ENCODE measurements at regions not wholly inside any gene's neighbourhood (a gene's known extent, or its start where the extent isn't known, plus 50 kb on each side); places are given as distances from the start of the nearest gene placed in this dataset.

DNA sequence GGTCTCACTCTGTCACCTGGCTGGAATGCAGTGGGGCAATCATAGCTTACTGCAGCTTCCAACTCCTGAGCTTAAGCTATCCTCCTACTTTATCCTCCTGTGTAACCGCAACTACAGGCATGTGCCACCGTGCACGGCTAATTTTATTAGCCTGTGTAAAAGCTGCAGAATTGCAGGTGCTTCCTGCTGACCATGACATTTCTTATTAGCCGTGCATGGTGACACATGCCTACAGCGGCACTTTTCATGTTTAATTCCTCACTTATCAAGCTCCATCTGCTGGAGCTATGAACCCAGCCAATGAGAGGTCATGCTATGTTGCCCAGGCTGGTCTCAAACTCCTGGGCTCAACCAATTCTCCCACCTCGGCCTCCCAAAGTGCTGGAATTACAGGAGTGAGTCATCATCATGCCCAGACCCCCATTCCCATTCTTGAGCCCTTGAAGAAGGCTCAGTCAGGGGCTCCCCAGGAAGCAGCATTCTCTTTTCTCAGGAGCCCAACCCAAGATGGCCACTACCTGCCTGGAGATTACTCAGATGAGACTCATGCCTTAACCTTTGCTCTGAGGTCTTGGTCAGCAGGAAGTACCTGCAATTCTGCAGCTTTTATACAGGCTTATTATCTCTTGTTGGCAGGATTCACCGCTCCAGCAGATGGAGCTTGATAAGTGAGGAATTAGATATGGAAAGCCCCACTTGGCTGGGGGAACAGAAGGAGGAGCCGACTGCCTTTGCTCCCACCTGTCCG, 503.2 kb downstream of the MED13L start:
- no peak for DNase-seq
- no peak for TF ChIP-seq GATA1 (IDR thresholded peaks at IDR 0.05; ENCODE audit: low read depth, low read length)
- no peak for TF ChIP-seq POLR2A (IDR thresholded peaks at IDR 0.05; ENCODE audit: low read length)

DNA sequence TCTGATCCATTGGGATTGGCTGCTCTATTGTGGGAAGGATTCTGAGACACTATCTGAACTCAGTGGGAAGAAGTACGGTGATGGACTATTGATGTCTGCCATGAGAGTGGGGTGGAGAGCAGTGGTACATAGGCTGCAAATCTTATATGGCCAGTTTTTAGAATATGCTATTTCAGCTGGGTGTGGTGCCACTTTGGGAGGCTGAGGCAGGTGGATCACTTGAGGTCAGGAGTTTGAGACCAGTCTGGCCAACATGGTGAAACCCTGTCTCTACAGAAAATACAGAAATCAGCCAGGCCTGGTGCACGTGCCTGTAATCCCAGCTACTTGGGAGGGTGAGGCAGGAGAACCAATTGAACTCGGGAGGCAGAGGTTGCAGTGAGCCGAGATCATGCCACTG, 505.9 kb downstream of the MED13L start:
- DNase-seq: no peak
- TF ChIP-seq POLR2A (IDR thresholded peaks at IDR 0.05; ENCODE audit: low read length): no peak
- no peak for TF ChIP-seq GATA1 (IDR thresholded peaks at IDR 0.05; ENCODE audit: low read depth, low read length)

DNA sequence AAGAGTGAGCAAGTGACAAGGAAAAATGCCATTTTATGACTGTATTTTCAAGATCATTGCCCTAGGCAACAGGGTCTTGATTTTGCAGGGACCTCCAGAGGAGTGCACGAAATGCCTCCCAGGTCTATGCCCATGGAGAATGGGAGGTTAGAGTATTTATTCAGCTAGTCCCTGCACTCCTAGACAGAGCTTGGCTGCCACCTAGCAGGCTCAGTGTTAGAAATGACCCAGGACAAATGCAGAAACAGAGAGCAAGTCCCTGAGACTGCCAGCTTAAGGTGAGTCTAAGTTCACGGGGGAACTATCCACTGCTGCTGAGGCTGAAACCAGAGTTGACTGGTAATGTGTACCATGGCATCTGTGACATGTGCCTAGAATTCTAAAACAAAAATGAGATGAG, 506.4 kb downstream of the MED13L start:
- TF ChIP-seq GATA1 (IDR thresholded peaks at IDR 0.05; ENCODE audit: low read depth, low read length): no peak
- no peak for TF ChIP-seq POLR2A (IDR thresholded peaks at IDR 0.05; ENCODE audit: low read length)

DNA sequence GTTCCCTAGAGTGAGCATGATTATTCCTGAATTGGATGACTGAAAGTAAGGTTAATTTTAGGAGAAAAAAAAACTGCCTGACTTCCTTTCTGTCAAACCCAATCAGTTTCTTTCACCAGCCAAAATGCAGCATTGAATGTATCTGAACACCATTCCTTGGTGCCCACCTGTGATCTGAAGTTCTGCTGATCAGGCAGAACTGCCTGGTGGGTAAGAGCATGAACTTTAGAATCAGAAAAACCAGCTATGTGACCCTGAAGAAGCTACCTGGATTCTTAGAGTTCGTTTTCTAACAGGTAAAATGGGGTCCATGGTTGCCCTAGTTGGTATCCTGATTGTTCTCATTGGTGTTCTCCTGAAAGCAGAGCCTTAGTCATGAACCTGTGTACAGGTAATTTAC, 506.9 kb downstream of the MED13L start:
- no peak for TF ChIP-seq POLR2A (IDR thresholded peaks at IDR 0.05; ENCODE audit: low read length)
- no peak for TF ChIP-seq GATA1 (IDR thresholded peaks at IDR 0.05; ENCODE audit: low read depth, low read length)
- DNase-seq: no peak

More for the DNA sequence above, 506.4 kb downstream of the MED13L start:
- no peak for DNase-seq

DNA sequence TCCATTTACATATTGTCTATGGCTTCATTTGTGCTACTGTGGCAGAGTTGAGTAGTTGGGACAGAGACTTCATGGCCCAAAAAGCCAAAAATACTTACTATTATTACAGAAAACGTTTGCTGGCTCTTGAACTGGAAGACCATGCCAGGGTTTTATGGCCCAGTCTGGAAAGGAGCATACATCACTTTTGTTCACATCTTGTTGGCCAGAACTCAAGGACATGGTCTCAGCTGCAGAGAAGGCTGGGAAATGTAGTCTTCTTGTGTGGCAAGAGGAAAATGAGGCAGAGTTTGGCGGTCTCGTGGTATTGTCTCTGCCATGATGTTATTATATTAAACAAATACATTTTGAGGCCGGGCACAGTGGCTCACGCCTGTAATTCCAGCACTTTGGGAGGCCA, 509.6 kb downstream of the MED13L start:
- TF ChIP-seq GATA1 (IDR thresholded peaks at IDR 0.05; ENCODE audit: low read depth, low read length) (no peak), POLR2A (IDR thresholded peaks at IDR 0.05; ENCODE audit: low read length) (no peak)
- no peak for DNase-seq

DNA sequence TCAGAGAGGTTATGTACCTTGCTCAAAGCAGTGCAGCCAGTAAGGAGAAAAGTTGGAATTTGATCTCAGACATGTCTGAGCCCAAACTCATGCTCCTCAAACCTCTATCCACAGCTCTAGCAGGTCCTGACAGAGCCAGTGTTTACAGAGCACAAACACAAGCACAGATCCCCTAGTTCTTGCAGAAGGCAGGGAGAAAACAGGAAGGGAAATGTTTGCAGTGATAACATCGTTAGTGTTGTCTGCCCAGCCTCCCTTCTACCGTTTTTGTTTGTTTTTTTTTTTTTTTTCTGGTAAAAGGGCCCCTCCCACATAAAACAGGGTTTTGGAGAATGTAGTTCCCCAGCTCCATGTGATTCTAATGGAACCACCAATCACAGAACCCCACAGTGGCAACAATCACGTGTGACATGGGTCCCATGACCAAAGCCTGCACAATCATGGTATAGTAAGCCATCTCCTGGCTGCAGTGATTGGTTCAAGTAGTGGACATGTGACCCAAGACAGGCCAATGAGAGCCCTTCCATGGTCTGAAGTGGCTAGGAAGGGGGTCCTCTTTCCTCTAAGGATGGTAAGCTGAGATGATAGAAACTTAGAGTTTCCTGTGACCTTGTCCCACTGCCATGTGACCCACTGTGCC, 513.4 kb downstream of the MED13L start:
- TF ChIP-seq POLR2A (IDR thresholded peaks at IDR 0.05; ENCODE audit: low read length): no peak
- TF ChIP-seq GATA1 (IDR thresholded peaks at IDR 0.05; ENCODE audit: low read depth, low read length): no peak
- DNase-seq: no peak

DNA sequence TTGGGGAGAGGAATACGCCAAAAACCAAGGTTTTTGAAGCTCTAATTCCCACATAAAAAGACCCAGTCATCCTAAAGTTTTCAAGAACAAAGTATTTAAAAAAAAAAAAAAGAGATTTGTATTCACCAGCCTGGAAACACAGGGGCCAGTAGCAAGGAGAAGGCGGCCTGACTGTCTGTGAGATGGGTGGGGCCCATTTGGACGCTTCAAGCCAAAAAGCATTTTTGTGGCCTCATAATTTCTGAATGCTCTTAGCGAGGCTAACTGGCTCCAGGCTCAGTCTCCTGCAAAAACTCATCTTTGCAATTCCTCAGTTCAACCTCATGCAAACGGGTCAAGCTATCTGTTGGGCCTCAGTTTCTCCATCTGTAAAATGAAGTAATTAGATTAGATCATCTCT, 514.1 kb downstream of the MED13L start:
- TF ChIP-seq POLR2A (IDR thresholded peaks at IDR 0.05; ENCODE audit: low read length) (no peak), GATA1 (IDR thresholded peaks at IDR 0.05; ENCODE audit: low read depth, low read length) (no peak)
- no peak for DNase-seq

DNA sequence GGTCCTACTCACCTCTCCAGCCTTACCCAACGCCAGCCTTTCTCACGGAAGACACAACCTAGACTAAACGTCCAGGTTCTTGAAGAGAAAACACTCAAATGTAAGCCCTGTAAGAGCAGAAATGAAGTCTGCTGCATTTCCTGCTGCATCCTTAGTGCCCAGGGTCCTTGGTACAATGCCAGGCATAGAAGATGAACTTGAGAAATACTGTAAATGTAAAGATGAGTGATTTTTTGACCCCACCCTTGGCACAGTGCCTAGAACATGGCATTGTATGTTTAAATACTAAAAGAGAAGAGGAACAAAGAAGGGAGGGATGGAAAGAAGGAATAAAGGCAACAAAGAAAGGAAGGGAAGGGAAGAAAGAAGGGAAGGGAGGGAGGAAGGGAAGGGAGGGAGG, 514.6 kb downstream of the MED13L start:
- no peak for DNase-seq
- TF ChIP-seq POLR2A (IDR thresholded peaks at IDR 0.05; ENCODE audit: low read length) (no peak), GATA1 (IDR thresholded peaks at IDR 0.05; ENCODE audit: low read depth, low read length) (no peak)

DNA sequence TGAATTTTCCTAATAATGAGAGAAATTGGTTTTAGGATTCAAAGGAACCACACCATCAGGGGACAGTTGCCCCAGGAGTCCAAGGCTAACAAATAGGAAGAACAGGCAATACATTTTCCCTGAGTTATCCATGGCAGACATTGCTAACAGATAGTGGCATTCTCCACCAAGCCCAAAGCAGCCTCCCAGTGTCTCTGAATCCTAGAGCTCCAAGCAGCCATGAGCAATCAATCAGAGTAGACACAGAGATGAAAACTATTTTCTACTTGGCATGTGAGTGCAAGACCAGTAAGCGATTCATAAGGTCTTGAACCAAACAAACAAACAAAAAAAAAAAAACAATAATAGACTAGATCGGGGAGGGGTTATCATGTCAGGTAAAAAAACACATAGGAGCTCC, 515.7 kb downstream of the MED13L start:
- TF ChIP-seq GATA1 (IDR thresholded peaks at IDR 0.05; ENCODE audit: low read depth, low read length) (no peak), POLR2A (IDR thresholded peaks at IDR 0.05; ENCODE audit: low read length) (no peak)
- DNase-seq: no peak

DNA sequence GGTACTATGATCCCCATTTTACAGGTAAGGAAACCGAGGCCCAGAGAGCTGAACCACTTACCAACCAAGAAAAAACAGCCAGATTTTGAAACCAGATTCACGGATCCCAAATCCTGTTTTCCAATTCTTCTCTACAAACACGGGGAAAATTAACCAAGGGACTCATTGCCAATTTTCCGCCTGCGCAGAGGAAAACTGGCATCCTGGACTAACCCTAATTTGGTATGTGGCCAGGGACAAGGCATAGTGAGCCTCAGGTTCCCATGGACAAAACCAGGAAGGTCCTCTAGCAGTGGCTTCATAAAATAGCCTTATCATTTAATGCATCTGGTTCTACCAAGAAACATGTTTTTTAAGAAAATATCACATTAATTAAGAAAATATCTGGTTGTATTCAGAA, 517.3 kb downstream of the MED13L start:
- no peak for DNase-seq
- no peak for TF ChIP-seq POLR2A (IDR thresholded peaks at IDR 0.05; ENCODE audit: low read length)

DNA sequence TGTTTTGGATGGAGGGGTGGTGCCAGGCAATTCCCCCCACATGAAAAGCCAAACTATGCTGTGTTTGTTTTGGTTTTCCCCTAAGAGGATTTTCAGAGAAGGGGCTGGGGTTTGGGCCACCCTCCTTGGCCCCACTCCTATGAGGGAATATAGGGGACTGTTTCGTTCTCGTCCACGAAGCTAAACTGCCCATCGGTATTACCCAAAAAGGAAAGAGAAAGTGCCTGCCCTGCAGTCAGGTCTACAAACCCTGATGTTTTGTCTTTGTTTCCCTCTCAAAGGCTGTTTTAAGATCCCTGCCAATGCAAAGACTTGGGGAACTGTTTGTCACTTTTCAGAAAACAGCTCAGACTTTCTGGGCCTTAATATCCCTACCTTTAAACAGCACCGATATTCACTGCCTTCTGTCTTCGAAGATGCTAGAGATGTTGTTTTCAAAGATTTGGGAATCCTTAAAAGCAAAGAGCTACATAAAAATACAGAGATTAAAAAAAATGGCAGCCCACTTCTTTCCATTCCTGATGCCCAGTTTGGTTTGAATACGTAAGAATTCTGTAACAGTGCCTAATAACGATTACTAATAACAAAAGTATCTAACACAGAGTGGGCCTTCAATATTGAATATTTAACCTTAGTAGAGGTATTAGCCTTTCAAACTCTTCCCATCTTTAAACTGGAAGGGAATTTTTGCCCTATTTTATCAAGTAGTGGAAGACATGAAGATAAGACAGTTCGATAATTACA, 518.4 kb downstream of the MED13L start:
- no peak for DNase-seq
- no peak for TF ChIP-seq GATA1 (IDR thresholded peaks at IDR 0.05; ENCODE audit: low read depth, low read length)

DNA sequence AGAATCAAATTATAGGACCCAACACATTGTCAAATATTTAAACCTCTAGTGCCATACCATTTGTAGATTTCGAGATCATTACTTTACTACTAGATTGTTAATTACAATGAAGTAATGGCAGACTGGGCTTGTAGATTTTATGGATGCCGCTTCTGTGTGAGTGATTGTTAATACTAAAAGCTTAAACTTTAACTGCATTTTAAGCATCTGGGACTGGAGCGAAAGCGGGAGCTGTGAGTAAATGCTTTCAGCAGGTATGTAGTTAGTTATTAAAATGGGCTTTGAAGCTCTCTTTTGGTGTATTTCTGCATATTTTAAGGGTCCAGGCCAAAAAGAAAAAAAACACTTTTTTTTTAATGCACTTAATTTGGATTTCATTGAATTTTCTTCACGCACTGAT, 519.3 kb downstream of the MED13L start:
- TF ChIP-seq GATA1 (IDR thresholded peaks at IDR 0.05; ENCODE audit: low read depth, low read length): no peak
- no peak for TF ChIP-seq POLR2A (IDR thresholded peaks at IDR 0.05; ENCODE audit: low read length)
- no peak for DNase-seq

DNA sequence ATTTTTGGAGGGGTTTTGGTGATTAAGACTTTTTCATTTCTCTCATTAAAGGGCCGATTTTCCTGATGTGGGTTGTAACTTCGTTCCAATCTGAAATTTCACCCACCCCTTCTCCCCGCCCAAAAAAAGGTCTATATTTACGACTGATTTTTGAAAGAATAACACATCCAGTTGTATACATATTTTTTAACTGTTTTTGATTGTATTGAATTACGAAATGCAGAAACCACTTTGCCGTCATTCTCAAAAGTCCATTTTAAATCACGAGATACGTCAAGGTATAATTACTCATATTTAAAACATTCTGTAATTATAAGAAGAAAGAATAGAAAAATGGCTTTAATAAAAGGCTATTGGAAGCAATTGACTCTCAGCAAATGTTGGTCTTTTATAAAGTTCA, 520.7 kb downstream of the MED13L start:
- TF ChIP-seq POLR2A (IDR thresholded peaks at IDR 0.05; ENCODE audit: low read length) (no peak), GATA1 (IDR thresholded peaks at IDR 0.05; ENCODE audit: low read depth, low read length) (no peak)
- DNase-seq: no peak

DNA sequence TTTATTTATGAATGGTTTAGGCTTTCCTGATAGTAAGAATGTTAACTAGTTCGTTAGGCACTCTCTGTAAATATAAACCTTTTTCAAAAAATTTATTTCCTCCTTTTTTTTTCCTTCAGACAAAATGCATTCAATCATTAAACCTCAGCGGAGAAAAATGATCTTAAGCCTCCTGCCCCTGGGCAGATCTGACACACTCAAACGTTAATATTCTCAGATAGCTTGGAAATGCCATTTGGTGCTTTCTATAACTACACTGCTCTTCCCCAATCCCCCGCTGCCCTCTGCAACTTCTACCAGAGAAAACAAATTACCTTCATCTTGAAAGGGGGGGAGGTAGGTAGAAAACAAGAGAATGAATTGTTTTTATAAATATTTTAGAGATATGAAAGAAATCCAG, 521.2 kb downstream of the MED13L start:
- DNase-seq: no peak
- TF ChIP-seq GATA1 (IDR thresholded peaks at IDR 0.05; ENCODE audit: low read depth, low read length): no peak
- no peak for TF ChIP-seq POLR2A (IDR thresholded peaks at IDR 0.05; ENCODE audit: low read length)

DNA sequence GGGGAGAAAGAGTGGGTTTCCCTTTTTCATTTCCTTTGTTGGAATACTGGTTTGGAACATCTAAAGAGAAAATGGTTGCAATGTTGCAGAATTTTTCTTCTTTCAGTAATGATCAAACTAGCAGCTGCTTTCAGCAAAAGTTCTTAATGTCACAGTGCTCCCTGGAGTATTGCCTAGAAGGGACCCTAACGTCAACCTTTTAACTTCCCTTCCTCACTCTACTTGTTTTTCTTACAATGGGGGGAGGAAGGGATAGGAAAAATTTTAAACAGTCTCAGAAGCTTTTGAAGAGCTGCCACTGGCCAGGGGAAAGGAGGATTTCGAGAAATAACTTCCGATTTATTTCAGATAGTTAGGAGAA, 521.8 kb downstream of the MED13L start:
- no peak for TF ChIP-seq GATA1 (IDR thresholded peaks at IDR 0.05; ENCODE audit: low read depth, low read length)
- no peak for TF ChIP-seq POLR2A (IDR thresholded peaks at IDR 0.05; ENCODE audit: low read length)
- no peak for DNase-seq

All from erythroblast (primary cell).